Effector CD4-positive, alpha-beta T cell (primary cell): ENCODE measurements at regions not wholly inside any gene's neighbourhood (a gene's known extent, or its start where the extent isn't known, plus 50 kb on each side); places are given as distances from the start of the nearest gene placed in this dataset.
"Not testable (repeated sequence)": the region's sequence is repeated elsewhere in the genome, so short reads cannot be mapped to it uniquely, and the experiment has no call there.

ENCODE experiments used
- DNase-seq: peaks from one replicate; pipeline ENCODE4 v3.0.0-alpha.2; 2020

- no peak for DNase-seq
These were observed 51.4 kb upstream of the S1PR1 start for GRCh38 chr1:101185421-101185820.

GRCh38 chr1:101183388-101183699 is 53.5 kb upstream of the S1PR1 start:
- no peak for DNase-seq

GRCh38 chr1:101182627-101183387 is 54.0 kb upstream of the S1PR1 start:
- DNase-seq, result no peak

GRCh38 chr1:101181930-101182329 is 54.9 kb upstream of the S1PR1 start:
- DNase-seq, result no peak

- no peak for DNase-seq
These were observed 57.9 kb upstream of the S1PR1 start for GRCh38 chr1:101178688-101179491.

- DNase-seq, result no peak
These were observed 58.5 kb upstream of the S1PR1 start for GRCh38 chr1:101178341-101178687.

- DNase-seq, result no peak
These were observed 60.9 kb upstream of the S1PR1 start for GRCh38 chr1:101175886-101176285.

- no peak for DNase-seq
These were observed 61.4 kb upstream of the S1PR1 start for GRCh38 chr1:101175466-101175865.

- no peak for DNase-seq
These were observed 62.1 kb upstream of the S1PR1 start for GRCh38 chr1:101174722-101175121.

- DNase-seq, result not testable (repeated sequence)
These were observed 62.5 kb upstream of the S1PR1 start for GRCh38 chr1:101174298-101174697.

GRCh38 chr1:101170506-101171050 is 66.2 kb upstream of the S1PR1 start:
- no peak for DNase-seq

- DNase-seq, result no peak
These were observed 68.9 kb upstream of the S1PR1 start for GRCh38 chr1:101167891-101168290.

- no peak for DNase-seq
These were observed 70.2 kb upstream of the S1PR1 start for GRCh38 chr1:101166583-101167120.

GRCh38 chr1:101165954-101166353 is 70.9 kb upstream of the S1PR1 start:
- no peak for DNase-seq

- DNase-seq, result no peak
These were observed 71.3 kb upstream of the S1PR1 start for GRCh38 chr1:101165532-101165931.

- no peak for DNase-seq
These were observed 72.0 kb upstream of the S1PR1 start for GRCh38 chr1:101164776-101165175.

GRCh38 chr1:101162736-101163735 is 73.8 kb upstream of the S1PR1 start:
- DNase-seq, result no peak

GRCh38 chr1:101162300-101162699 is 74.5 kb upstream of the S1PR1 start:
- no peak for DNase-seq

GRCh38 chr1:101161619-101162018 is 75.2 kb upstream of the S1PR1 start:
- DNase-seq, result no peak

GRCh38 chr1:101158424-101158823 is 78.4 kb upstream of the S1PR1 start:
- DNase-seq, result no peak

- no peak for DNase-seq
These were observed 82.3 kb upstream of the S1PR1 start for GRCh38 chr1:101154547-101154946.

GRCh38 chr1:101153692-101154091 is 83.1 kb upstream of the S1PR1 start:
- no peak for DNase-seq

GRCh38 chr1:101152633-101153032 is 84.2 kb upstream of the S1PR1 start:
- no peak for DNase-seq
